ENCODE measurements at regions not wholly inside any gene's neighbourhood (a gene's known extent, or its start where the extent isn't known, plus 50 kb on each side); places are given as distances from the start of the nearest gene placed in this dataset.
"Not testable (repeated sequence)": the region's sequence is repeated elsewhere in the genome, so short reads cannot be mapped to it uniquely, and the experiment has no call there.

DNA sequence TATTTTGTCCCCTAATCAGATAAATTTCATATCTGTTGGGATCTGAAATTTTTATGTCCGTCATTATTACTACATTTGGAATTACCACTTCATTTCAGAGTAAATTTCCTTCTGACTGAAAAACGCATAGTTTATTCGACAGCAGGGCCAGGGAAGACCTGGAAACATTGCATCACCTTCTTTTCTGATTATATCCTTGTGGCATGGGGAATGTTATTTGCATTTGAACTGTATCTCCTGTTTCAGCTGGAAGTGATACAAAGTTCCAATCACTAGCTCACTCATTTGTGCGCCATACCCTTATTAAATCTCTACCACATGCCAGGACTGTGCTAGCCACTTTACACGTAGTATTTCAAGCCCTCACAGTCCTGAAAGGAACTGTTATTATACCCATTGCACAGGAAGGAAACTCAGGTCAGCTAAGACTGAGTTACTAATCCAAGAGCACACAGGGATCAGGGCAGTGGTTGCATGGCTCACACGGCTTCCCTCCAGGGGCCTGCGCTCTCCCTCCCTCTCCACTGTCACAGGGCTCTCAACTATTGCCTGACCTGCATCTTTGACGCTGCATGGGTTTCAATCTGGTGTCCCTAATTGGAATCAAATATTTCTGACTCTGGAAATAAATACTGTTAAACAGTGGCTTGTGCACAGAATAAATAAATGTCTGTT, 84.4 kb upstream of the NANOS1 start:
- in situ Hi-C loops (cut with HindIII; ENCODE audit: low sequenced_read_pairs) = no loop called here

DNA sequence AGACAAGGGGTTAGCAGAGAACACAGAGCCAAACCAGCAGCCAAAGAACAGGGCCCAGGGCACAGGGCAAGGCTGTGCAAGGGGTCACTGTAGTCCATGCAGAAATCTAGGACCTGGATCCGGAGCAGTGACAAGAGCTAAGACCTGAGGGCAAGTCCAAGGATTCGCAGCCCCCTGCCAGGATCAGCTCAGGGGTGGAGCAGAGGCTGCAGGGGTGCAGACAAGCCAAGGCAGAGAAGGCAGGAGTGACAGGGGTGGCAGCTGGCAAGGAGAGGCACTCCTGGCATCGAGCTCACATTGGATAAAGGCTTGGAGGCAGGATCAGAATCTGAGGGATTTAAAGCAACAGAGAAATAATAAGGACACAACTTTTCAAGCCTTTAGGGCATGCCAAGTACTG, 80.7 kb upstream of the NANOS1 start:
- in situ Hi-C loops (cut with HindIII; ENCODE audit: low sequenced_read_pairs) = no loop called here

DNA sequence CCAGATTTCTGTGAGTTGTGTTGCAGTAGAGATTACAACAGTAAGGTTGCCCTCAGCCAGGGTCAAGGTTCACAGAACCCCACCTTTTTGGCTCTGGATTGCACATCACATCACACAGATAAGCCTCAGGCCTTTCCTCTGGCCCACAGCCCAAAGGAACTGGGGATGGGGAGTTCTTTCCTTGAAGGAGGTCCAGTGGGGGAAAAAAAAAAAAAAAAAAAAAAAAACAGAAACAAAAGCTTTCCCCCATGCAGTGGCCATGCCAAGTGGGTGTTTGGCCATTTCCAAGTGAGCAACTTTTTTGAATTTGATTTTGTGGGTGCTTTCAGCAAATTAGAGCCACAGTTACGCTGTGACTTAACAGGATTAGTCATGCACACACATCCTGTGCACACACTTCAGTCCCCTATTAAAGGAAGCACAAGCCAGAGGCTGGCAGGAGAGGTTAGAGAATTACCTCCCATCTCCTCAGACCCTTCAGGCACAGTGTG, 79.3 kb upstream of the NANOS1 start:
- in situ Hi-C loops (cut with HindIII; ENCODE audit: low sequenced_read_pairs) = no loop called here

DNA sequence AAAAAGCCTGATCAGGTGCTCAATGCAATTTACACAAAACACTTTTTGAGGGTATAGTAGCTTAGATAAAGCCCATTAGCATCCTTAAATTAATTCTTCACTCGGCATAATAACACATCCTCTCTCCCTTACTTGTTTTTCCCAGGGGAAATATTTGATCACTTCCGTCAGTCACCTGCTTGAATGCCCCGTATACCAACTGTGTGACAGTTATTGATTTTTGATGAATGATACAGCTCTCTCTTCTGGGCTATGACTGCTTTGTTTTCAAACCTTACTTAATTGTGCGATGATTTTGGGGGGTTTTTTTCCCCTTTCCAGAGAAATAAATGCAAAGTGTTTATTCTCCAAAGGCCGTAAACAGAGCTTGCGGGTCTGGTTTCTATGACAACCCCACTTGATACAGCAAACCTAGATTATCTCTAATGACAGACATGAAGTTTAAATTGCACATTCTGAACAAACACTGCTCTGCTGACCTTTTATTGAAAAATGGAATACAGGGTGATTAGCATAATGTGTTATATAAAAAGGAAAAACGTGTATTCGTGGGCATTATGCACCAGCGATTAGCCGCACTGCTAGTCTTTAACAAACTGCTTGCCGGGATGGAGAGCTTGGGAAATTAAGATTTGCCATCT, 78.4 kb upstream of the NANOS1 start:
- in situ Hi-C loops (cut with HindIII; ENCODE audit: low sequenced_read_pairs) = no loop called here

DNA sequence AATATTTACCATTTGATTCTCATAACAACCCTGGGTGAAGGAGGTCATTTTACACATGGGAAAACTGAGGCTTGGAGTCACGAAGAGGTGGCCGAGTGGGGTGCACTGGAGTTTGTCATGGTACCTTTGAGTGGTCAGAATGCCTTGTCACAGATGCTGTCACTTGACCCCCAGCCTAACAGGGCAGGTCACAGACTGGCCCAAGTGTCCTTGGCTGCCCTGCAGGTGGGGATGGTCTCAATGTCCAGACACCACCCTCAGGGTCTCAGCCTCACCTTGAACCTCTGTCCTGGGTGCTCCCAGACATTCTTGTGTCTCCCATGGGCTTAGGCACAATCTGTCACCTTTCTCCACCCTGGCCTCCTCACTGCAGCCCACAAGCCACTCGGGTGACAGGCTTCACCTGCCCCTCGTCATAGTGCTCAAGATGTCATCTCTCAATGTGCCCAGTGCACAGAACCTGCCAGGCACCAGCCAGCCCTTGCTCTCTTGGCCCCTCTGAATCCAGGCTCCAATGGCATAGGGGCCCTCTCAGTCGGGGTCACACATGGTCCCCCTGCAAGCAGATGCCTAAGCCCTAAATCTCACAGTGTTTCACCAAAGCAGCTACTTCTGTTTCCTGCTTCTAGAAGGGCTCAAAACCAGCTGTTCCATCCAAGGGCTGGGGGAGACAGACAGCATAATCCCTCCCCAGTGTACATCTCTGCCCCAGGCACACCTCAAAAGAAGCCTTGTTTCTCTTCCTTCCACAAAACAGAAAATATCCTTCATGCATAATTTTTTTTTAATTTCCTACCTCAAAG, 76.8 kb upstream of the NANOS1 start:
- in situ Hi-C loops (cut with HindIII; ENCODE audit: low sequenced_read_pairs) = no loop called here

DNA sequence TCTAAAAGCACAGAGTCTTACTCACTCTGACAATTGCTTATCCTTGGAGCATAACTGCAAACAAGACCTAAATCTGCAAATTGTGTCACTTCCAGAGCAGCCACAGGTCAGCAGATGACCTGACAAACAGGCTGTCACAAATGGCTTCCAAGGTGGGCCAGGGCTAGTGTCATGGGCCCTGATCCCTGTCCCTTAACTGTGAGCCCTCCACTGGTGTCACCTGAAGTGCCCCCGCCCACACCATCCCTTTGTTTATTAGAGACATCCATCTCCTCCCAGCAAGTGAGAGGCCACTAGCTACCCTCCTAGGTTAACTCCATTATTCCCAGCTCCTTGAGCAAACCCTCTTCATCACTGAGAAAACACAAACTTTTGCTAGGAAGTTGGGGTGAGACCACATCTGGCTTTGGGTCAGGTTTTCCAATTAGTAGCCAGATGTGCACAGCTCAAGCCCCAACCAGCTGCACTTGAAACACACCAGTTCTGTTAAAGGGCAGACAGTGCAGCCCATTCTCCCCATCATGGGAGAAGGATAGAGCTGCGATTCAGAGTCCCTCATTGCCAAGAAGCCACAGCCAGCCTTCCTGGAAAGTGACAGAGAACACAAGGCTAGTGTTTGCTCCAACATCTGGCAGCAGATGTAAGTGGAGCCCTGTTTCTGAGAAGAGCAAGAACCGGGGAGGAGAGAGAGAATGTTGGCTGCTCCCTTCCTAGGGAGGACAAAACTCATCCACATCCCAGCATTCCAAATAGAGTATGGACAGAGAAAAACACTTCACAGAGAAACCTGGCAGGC, 75.7 kb upstream of the NANOS1 start:
- in situ Hi-C loops (cut with HindIII; ENCODE audit: low sequenced_read_pairs) = no loop called here

DNA sequence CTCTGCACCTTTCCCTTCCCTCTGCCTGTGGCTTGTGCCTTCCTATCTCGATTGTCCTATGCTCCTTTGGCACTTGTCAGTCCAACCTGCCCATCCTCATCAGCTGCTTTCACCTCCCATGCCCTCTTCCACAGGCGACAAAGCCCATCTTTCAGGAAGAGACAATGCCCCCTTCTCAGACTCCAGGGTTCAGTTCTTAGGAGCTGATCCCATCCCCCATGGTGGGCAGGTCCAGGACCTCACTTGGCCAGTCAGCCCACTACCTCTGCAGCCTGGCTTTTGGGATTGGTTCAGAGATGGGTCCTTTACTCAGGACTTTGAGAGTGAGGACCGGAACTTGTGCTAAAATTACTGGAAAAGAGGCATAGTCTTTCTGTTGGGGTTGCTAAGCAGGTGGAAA, 74.0 kb upstream of the NANOS1 start:
- in situ Hi-C loops (cut with HindIII; ENCODE audit: low sequenced_read_pairs) = no loop called here

DNA sequence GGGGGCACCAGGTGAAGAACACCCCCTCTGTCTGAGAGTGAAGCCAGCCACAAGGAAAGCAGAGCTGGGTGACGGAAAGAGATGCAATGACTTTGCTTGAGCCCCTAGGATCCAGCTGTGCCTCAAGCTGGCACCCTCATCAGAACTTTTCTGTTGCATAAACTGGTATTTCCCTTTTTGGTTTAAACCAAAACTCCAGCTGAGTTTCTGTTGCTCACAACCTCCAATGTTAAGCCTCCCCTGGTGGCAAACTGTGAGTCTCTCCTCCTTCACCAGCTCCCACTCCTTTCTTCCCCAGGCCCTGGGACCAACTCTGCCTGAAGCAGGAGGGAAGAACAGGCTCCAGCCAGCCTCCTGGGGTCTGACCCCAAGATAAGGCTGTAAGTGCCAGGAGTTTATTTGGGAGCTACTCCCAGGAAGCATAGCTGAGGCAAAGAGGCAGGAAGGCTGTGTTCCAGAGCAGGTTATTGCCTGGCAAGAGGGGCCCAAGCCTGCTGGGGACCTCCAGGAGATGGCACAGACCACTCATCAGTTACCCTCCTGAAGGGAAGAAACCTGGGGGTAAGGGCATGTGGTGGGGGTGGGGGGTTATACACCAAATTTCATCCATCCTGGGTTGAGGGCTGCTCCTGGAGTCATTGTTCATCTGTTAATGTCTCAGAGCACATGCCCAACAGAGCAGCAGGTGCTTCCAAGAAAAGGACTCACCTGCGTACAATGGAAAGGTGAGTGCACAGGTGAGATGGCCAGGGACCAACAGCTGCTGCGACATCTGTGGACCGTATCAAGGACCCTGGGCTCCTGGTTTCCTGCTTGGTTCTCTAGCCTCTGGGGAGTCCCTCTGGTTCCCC, 73.3 kb upstream of the NANOS1 start:
- in situ Hi-C loops (cut with HindIII; ENCODE audit: low sequenced_read_pairs) = no loop called here

DNA sequence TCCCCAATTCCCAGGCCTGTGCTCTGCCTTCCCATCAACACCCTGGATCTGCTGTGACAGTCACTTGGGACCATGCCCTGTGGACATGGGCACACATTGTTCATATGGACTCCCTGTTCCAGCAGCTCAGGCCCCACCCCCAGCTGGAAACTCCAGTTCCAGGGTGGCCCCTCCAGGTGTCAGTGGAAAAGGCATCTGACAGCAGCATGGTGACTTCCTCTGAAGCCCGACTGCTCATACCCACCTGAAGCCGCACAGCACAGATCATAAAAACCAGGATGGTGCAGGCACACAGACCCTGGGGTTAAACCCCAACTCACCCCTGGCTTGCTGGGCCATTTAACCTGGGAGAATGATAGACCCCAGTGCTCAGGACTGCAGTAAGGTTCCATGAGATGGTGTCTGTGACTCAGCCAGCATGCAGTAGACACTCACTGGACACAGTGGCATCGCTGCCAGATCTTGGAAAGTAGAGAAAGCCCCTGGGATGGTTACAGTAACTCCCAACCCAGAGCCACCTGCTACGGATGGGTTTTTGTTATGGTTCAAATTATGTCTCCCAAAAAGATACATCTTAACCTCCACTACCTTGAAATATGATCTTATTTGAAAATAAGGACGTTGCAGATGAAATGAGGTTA, 72.6 kb upstream of the NANOS1 start:
- in situ Hi-C loops (cut with HindIII; ENCODE audit: low sequenced_read_pairs) = no loop called here

DNA sequence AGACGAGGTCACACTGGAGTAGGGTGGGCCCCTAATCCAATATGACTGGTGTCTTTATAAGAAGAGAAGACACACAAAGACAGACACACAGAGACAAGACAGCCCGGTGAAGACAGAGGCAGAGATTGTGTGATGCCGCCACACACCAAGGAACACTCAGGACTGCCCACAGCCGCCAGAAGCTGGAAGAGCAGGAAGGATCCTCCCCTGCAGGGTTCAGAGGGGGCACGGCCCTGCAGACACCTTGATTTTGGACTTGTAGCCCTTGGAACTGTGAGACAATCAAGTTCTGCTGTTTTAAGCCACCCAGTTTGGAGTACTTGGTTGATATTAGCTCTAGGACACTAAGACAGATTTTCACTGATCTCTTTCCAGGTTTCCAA, 72.1 kb upstream of the NANOS1 start:
- in situ Hi-C loops (cut with HindIII; ENCODE audit: low sequenced_read_pairs) = no loop called here

DNA sequence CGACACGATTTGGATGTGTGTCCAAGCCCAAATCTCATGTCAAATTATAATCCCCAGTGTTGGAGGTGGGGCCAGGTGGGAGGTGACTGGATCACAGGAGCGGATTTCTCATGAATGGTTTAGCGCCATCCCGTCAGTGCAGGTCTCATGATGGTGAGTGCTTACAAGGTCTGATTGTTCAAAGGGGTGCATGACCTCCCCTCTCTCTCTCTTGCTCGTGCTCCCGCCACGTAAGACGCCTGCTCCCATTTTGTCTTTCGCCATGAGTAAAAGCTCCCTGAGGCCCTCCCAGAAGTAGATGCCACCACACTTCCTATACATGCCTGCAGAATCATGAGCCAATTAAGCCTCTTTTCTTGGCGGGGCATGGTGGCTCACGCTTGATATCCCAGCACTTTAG, 71.5 kb upstream of the NANOS1 start:
- in situ Hi-C loops (cut with HindIII; ENCODE audit: low sequenced_read_pairs) = no loop called here

DNA sequence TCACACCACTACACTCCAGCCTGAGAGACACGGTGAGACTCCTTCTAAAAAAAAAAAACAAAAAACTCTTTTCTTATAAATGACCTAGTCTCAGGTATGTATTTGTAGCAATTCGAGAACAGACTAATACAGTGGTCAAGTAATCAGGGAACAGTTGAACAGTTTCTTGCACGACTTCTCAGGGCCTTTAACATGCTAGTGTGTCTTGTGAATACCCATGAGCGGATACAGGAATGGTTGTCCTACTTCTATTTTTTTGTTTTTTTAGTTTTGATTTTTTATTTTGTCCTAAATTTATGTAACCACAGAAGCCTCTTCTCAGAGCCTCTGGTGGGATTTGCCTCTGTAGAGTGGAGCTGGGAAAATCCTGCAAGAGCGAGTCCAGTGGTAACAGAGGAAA, 71.0 kb upstream of the NANOS1 start:
- in situ Hi-C loops (cut with HindIII; ENCODE audit: low sequenced_read_pairs) = no loop called here

DNA sequence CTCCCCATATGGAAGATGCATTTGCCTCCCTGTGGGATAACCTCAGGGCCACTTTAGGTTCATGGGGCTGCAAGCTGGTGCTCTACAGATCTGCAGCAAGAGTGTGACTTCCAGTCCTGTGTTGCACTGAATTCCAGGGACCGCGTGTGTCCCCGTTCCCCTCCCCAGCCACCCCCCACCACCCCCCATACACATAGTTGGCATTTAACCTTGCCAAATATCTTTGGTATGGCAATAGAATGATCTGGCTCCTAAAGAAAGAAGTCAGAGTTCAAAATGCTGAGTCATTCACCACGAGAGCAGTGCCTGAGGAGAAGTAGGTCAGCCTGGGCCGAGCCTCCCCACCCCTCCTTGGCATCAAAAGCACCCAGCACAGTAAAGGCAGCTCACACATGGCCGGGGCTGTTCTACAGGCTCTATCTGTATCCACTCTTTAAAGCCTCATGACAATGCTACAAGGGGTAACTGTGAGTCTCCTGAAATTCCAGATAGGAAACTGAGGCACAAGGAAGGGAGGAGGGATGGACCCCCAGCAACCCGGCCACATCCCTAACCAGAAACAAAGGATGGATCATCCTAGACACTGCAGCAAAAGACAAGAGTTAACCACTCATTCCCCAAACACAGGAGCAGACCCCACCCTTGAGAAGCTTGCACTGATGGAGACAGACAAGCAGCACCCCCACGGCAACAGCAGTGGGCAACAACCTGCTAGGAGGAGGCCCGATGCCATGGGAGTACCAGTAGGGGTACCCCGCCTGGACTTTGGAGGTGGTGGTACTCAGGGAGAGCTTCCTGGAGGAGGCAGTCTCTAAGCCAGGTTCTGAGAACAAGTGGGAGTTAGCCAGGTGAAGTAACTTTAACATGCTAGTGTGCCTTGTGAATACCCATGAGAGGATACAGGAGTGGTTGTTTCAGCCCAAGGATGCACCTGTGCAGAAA, 70.3 kb upstream of the NANOS1 start:
- in situ Hi-C loops (cut with HindIII; ENCODE audit: low sequenced_read_pairs) = no loop called here

DNA sequence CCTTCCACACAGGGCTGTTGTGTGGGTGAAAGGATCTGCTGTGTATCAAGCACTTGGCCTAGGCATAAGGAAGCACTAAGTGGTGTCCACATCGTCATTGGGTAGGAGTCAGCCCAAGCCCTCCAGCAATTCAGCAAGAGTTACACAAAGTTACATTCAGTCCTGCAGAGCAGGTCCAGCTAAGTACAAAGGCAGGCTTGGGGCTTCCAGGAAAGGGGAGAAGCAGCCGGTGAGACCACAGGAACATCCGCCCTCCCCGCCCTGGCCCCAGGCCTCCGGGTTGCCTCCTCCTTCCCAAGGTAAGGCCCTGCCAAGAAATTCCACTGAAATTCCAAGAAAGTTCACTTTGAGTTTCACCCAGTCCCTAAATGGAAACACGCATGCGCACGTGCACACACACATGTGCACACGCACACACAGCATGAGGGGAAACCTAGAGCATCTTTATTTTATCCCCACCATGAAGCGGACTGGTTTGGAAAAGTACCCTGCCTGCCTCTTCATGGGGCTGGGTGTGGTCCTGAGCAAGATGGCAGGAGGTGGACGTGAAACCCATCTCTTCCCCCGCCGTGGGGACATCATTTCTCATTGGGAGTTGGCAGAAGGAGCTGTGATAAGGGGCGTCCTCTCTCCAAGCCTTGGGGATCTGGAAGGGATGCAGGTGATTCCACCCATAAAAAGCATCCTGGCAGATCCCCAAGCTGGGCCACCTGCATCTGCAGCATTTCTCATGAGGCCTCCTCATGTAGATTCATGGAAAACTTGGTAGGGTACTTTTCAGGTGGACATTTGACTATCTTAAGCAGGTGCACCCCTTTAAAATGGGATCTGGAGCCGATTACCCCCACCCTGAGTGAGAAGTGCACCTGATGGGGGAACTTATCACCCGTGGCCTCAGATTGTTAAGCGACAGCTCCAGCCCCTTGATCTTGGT, 69.1 kb upstream of the NANOS1 start:
- in situ Hi-C loops (cut with HindIII; ENCODE audit: low sequenced_read_pairs) = no loop called here

DNA sequence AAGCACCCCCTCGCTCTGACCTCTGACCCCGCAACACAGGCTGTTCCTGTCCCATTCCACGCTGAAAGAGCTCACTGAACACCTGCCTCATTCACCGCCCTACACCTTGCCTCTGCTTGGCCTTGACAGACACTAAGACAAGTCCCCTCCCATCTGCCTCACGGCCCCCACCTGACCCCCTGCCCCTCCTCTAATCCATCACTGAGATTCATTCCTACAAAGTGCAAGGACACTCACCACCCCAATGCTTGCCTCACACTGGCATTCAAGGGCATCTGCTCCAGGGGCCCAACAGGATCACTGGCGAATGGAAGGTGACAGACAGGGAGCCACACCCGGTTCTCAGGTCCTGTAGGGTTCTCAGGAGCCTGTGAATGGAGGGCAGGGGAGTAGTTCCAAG, 68.1 kb upstream of the NANOS1 start:
- in situ Hi-C loops (cut with HindIII; ENCODE audit: low sequenced_read_pairs) = no loop called here

DNA sequence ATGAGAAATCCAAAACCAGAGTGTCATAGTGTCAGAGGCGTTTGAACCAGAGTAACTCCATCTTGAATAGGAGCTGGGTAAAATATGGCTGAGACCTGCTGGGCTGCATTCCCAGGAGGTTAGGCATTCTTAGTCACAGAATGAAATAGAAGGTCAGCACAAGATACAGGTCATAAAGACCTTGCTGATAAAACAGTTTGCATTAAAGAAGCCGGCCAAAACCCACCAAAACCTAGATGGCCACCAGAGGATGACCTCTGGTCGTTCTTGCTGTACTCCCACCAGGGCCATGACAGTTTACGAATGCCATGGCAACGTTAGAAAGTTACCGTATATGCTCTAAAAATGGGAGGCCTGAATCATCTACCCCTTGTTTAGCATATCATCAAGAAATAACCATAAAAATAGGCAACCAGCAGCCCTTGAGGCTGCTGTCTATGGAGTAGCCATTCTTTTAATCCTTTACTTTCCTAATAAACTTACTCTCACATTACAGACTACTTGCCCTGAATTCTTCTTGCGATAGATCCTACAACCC, 67.1 kb upstream of the NANOS1 start:
- in situ Hi-C loops (cut with HindIII; ENCODE audit: low sequenced_read_pairs) = not testable (repeated sequence)

DNA sequence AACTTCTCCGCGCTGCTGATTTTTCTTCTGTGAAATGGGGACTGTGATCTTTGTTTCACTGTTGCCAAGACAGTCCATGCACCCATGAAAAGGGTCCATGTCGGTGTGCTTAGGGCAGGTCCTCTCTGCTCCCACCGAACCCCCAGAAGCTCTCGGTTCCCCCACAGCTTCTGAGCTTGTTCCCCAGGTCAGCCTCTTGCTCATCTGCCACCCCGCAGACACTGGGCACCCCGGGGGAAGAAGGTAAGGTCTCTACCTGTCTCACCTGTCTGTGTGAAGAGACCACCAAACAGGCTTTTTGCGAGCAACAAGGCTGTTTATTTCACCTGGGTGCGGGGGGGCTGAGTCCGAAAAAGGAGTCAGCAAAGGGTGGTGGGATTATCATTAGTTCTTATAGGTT, 66.2 kb upstream of the NANOS1 start:
- in situ Hi-C loops (cut with HindIII; ENCODE audit: low sequenced_read_pairs) = no loop called here
